Heart left ventricle (tissue), 13 donors: ENCODE measurements at regions not wholly inside any gene's neighbourhood (a gene's known extent, or its start where the extent isn't known, plus 50 kb on each side); places are given as distances from the start of the nearest gene placed in this dataset.

Experiments used
- POLR2A ChIP-seq, 2 donors: fragments of 450-650 bp; IDR thresholded peaks; one replicate each; pipeline ENCODE4 v1.6.1; 2017; ENCODE audit warnings: antibody characterized with exemption in 2 of 2, mild to moderate bottlenecking in 2 of 2, moderate library complexity in 2 of 2
- TF ChIP-seq, protein P1 (sequence below), 12 donors: fragments of 200-600 bp; sonication (generic) in 4 of 12; IDR thresholded peaks; one replicate each; pipeline versions ENCODE4 v1.5.0 to v1.8.0; 2018 to 2022; ENCODE audit warnings: antibody characterized with exemption in 12 of 12, mild to moderate bottlenecking in 5 of 12
- donor health status: ischemic (EF 13 %, LVEDD 7.1; RV severe dilation, severe dysfunction).
- donor health status: DM: no; HTN: yes; CAD: no.
- donor health status: DM: no; HTN: no; CAD: no.
- donor health status: ischemic (EF 25% LVEDD 6.9; RV normal size, moderate dysfunction).
- donor health status: ischemic (EF 25% LVEDD 5.7; RV mildly dilated, moderate dysfunction).
- donor health status: ischemic (EF 35%, LVEDD 5.7; RV mildly dilated, moderate dysfunction).
- donor health status: nonischemic (EF 11% LVEDD 7.7; RV severe dilation, severe dysfunction).
- donor health status: DM: yes; HTN: yes; CAD: no.
- donor health status: PGD.
- donor health status: ischemic (EF 29% LVEDD 5.4; RV normal size, mild dysfunction).
- donor health status: nonischemic (EF 23%, LVEDD 6.1; RV moderate dilation, normal function).

- TF ChIP-seq, protein P1, sequence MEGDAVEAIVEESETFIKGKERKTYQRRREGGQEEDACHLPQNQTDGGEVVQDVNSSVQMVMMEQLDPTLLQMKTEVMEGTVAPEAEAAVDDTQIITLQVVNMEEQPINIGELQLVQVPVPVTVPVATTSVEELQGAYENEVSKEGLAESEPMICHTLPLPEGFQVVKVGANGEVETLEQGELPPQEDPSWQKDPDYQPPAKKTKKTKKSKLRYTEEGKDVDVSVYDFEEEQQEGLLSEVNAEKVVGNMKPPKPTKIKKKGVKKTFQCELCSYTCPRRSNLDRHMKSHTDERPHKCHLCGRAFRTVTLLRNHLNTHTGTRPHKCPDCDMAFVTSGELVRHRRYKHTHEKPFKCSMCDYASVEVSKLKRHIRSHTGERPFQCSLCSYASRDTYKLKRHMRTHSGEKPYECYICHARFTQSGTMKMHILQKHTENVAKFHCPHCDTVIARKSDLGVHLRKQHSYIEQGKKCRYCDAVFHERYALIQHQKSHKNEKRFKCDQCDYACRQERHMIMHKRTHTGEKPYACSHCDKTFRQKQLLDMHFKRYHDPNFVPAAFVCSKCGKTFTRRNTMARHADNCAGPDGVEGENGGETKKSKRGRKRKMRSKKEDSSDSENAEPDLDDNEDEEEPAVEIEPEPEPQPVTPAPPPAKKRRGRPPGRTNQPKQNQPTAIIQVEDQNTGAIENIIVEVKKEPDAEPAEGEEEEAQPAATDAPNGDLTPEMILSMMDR (IDR thresholded peaks at IDR 0.05): no peak
- TF ChIP-seq POLR2A (IDR thresholded peaks at IDR 0.05): no peak
These were observed 794.3 kb upstream of the CDH7 start for GRCh38 chr18:64956465-64956864.
